BLaER1 treated with 17β-estradiol and CSF1 and Interleukin-3, amounts not matched to agents 10 nM and 100 nM (cell line): ENCODE measurements at regions not wholly inside any gene's neighbourhood (a gene's known extent, or its start where the extent isn't known, plus 50 kb on each side); places are given as distances from the start of the nearest gene placed in this dataset.

Experiments used
- H3K27ac ChIP-seq, 11 experiments: shearing (Covaris generic); formaldehyde crosslinking; 2 replicates each; pipeline ENCODE4 v1.8.1; 2022
- H3K27me3 ChIP-seq, 11 experiments: shearing (Covaris generic); formaldehyde crosslinking; 2 replicates each; pipeline ENCODE4 v1.8.1; 2022
- H3K36me3 ChIP-seq, 11 experiments: shearing (Covaris generic); formaldehyde crosslinking; 2 replicates each; pipeline ENCODE4 v1.8.1; 2022
- H3K4me1 ChIP-seq, 10 experiments: shearing (Covaris generic); formaldehyde crosslinking; 2 replicates each; pipeline ENCODE4 v1.8.1; 2022
- H3K4me2 ChIP-seq, 11 experiments: shearing (Covaris generic); formaldehyde crosslinking; 2 replicates each; pipeline ENCODE4 v1.8.1; 2022
- H3K4me3 ChIP-seq, 10 experiments: shearing (Covaris generic); formaldehyde crosslinking; 2 replicates each; pipeline ENCODE4 v1.8.1; 2022
- H3K9ac ChIP-seq, 11 experiments: shearing (Covaris generic); formaldehyde crosslinking; 2 replicates each; pipeline ENCODE4 v1.8.1; 2022
- H3K9me3 ChIP-seq, 11 experiments: shearing (Covaris generic); formaldehyde crosslinking; replicated peaks in 1 of 11; 2 replicates each; pipeline ENCODE4 v1.8.1; 2022
- H4K20me1 ChIP-seq, 11 experiments: shearing (Covaris generic); formaldehyde crosslinking; 2 replicates each; pipeline ENCODE4 v1.8.1; 2022
- Cebpa-rat ChIP-seq, 11 experiments: shearing (Covaris generic); IDR thresholded peaks; 2 replicates each; pipeline ENCODE4 v1.8.1; 2022

- Histone ChIP-seq H3K4me1 (peaks cover 40 to 82% (median 71%) of the 10 kb centered on the region in 10 experiments), H3K27ac (peak overlapping the region in 6 of 11 experiments; percentile 18 to 62 (median 43); a peak in 11 of 22 replicates), H3K27me3 (no peaks in the 10 kb centered on the region), H3K9me3 (peaks cover 0 to 19% (median 10%) of the 10 kb centered on the region in 11 experiments; a peak in 11 of 22 replicates), H3K36me3 (0 out of 22 replicates have a peak, but pooled peaks cover 0 to 4% (median 0%) of the 10 kb centered on the region in 11 experiments), H4K20me1 (no peaks in the 10 kb centered on the region), H3K9ac (no peak overlapping the region), H3K4me2 (peak overlapping the region in 6 of 11 experiments; percentile 1 to 56 (median 46); a peak in 11 of 22 replicates), H3K4me3 (no peak overlapping the region)
- no peak for TF ChIP-seq Cebpa-rat (IDR thresholded peaks at IDR 0.05)
These were observed 49.6 kb upstream of the CD93 start for GRCh38 chr20:23135449-23136420.
